Stomach (tissue), 8 donors: ENCODE measurements at regions not wholly inside any gene's neighbourhood (a gene's known extent, or its start where the extent isn't known, plus 50 kb on each side); places are given as distances from the start of the nearest gene placed in this dataset.
"Not testable (repeated sequence)": the region's sequence is repeated elsewhere in the genome, so short reads cannot be mapped to it uniquely, and the experiment has no call there.

Source experiments
- DNase-seq, 2 donors: peaks; one replicate each; pipeline versions ENCODE4 v3.0.0 to v3.0.0-alpha.2; 2013 to 2019
- H3K27ac ChIP-seq, 5 donors: fragments of 200-600 bp in 4 of 5; sonication (generic) in 4 of 5; one replicate each; pipeline ENCODE4 v1.5.1; 2013 to 2019; ENCODE audit warnings: mild to moderate bottlenecking in 1 of 5, moderate library complexity in 1 of 5
- H3K27me3 ChIP-seq, 3 donors: fragments of 200-600 bp; sonication (generic); one replicate each; pipeline ENCODE4 v1.5.1; 2017 to 2019; ENCODE audit warnings: mixed run types in 1 of 3
- H3K36me3 ChIP-seq, 4 donors: fragments of 200-600 bp; sonication (generic); 1 replicate in 3 of 4; 2 replicates in 1 of 4; pipeline ENCODE4 v1.5.1; 2016 to 2019
- H3K4me1 ChIP-seq, 4 donors: fragments of 200-600 bp; sonication (generic); one replicate each; pipeline ENCODE4 v1.5.1; 2016 to 2019
- H3K4me3 ChIP-seq, 4 donors: fragments of 200-600 bp; sonication (generic) in 3 of 4; one replicate each; pipeline ENCODE4 v1.5.1; 2016 to 2019; ENCODE audit warnings: mild to moderate bottlenecking in 1 of 4
- H3K9me3 ChIP-seq, 4 donors: fragments of 200-600 bp; sonication (generic); one replicate each; pipeline ENCODE4 v1.5.1; 2016 to 2019
- EP300 ChIP-seq: sonication (generic); formaldehyde crosslinking; IDR thresholded peaks from one replicate; pipeline ENCODE4 v1.6.1; 2017; ENCODE audit warnings: antibody characterized with exemption
- POLR2A ChIP-seq, 4 donors: fragments of 450-650 bp; IDR thresholded peaks; one replicate each; pipeline ENCODE4 v1.6.1; 2016; ENCODE audit warnings: antibody characterized with exemption in 4 of 4, control low read depth in 2 of 4, mild to moderate bottlenecking in 1 of 4, moderate library complexity in 1 of 4
- POLR2AphosphoS5 ChIP-seq, 3 donors: sonication (generic); formaldehyde crosslinking; IDR thresholded peaks; one replicate each; pipeline ENCODE4 v1.6.1; 2016; ENCODE audit warnings: antibody characterized with exemption in 3 of 3
- WGBS, 5 donors: extraction: QIAGEN DNeasy Blood & Tissue Kit in 3 of 5; methylation state at CpG; one replicate each; pipeline versions ENCODE4 v1.1.5 to v1.1.7; 2013 to 2018; 5-methylcytosine and 5-hydroxymethylcytosine counted together
- intact Hi-C: fragments of 100-400 bp; cut with DNase I; formaldehyde crosslinking; loops from one replicate; pipeline ENCODE4 v1.15.1; 2023; ENCODE audit warnings: low total_unique reads
- TF ChIP-seq, protein P1 (sequence below), 7 experiments: fragments of 450-650 bp in 4 of 7; fragments of 200-600 bp in 3 of 7; sonication (generic) in 3 of 7; IDR thresholded peaks; one replicate each; pipeline ENCODE4 v1.5.1; 2016 to 2019; ENCODE audit warnings: antibody characterized with exemption in 7 of 7, control low read depth in 2 of 7, mild to moderate bottlenecking in 1 of 7
- donor health status: healthy with polysubstance abuse.
- donor health status: Bipolar disorder and iron deficiency.
- donor health status: healthy.

DNA sequence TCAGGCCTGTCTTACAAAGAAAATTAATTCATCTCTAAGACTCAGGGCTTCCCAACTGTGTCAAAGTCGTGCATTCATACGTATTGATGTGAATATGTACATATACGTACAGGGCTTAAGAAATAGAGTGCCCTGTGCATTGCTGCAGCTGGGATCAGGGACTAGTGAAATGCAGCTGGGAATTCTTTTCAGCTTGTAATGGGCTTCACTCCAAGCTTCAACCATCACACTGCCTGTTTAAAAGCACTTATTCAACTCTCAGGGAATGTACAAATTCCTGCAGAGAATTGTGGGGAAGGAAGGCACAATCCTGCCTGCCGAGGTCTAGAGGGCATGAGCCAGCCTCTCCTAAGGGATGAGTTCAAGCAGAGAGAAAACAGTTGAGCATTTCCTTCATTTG lies 59.6 kb upstream of the MAN2A1 start:
- H3K9me3 ChIP-seq: no peaks in the 10 kb centered on the region
- 43 to 71% (median 55%) methylated on average over 4 of the region's 4 CpGs for WGBS, 5 donors
- H3K4me3 ChIP-seq: no peak overlapping the region
- no peaks in the 10 kb centered on the region for H3K4me1 ChIP-seq
- TF ChIP-seq POLR2AphosphoS5 (IDR thresholded peaks at IDR 0.05) (no peak), EP300 (no peak), POLR2A (IDR thresholded peaks at IDR 0.05) (no peak)
- TF ChIP-seq, protein P1, sequence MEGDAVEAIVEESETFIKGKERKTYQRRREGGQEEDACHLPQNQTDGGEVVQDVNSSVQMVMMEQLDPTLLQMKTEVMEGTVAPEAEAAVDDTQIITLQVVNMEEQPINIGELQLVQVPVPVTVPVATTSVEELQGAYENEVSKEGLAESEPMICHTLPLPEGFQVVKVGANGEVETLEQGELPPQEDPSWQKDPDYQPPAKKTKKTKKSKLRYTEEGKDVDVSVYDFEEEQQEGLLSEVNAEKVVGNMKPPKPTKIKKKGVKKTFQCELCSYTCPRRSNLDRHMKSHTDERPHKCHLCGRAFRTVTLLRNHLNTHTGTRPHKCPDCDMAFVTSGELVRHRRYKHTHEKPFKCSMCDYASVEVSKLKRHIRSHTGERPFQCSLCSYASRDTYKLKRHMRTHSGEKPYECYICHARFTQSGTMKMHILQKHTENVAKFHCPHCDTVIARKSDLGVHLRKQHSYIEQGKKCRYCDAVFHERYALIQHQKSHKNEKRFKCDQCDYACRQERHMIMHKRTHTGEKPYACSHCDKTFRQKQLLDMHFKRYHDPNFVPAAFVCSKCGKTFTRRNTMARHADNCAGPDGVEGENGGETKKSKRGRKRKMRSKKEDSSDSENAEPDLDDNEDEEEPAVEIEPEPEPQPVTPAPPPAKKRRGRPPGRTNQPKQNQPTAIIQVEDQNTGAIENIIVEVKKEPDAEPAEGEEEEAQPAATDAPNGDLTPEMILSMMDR (IDR thresholded peaks at IDR 0.05): no peak
- no peak overlapping the region for H3K27ac ChIP-seq
- DNase-seq: peak in 1 of 2 donors; percentile 46
- H3K36me3 ChIP-seq: no peaks in the 10 kb centered on the region
- intact Hi-C loops: no loop called here
- H3K27me3 ChIP-seq: no peaks in the 10 kb centered on the region

DNA sequence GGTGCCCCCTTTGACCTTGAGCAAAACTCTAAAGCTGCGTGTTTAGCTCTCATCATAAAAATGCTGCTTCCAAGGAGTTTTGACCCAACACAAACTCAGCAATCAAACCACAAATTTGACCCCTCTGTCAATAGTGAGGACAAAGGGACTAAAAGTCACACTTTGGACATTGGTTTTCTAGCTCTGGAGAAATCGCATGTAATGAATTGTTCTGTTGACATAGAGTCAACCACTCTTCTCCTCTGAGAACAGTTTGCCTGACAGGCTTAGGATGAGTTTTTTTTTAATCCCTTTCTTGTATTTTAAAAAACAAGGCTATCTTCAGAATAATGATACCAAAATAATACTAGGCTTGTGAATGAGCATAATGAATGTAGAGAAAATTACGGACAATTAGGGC lies 61.1 kb upstream of the MAN2A1 start:
- WGBS, 5 donors: 53 to 86% (median 67%) methylated on average over 3 of the region's 3 CpGs
- no peak overlapping the region for H3K4me3 ChIP-seq
- intact Hi-C loops: no loop called here
- H3K27ac ChIP-seq: no peak overlapping the region
- TF ChIP-seq POLR2AphosphoS5 (IDR thresholded peaks at IDR 0.05): no peak
- TF ChIP-seq POLR2A (IDR thresholded peaks at IDR 0.05): no peak
- TF ChIP-seq, protein P1 (IDR thresholded peaks at IDR 0.05): no peak
- no peak for TF ChIP-seq EP300
- H3K4me1 ChIP-seq: no peaks in the 10 kb centered on the region
- H3K36me3 ChIP-seq: no peaks in the 10 kb centered on the region
- no peaks in the 10 kb centered on the region for H3K27me3 ChIP-seq
- DNase-seq: no peak
- H3K9me3 ChIP-seq: no peaks in the 10 kb centered on the region

DNA sequence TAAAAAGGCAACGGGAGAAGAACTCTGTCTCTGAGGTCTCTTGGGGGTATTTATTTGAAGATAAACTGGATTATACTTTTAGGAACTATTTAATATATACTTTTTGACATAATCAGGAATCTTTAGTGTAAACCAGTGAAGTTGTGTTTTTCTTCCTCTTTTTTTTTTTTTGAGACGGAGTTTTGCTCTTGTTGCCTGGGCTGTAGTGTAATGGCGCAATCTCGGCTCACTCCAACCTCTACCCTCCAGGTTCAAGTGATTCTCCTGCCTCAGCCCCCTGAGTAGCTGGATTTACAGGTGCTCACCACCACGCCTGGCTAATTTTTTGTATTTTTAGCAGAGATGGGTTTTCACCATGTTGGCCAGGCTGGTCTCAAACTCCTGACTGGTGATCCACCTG lies 68.5 kb upstream of the MAN2A1 start:
- H3K9me3 ChIP-seq, intact Hi-C loops, H3K4me1 ChIP-seq, H3K36me3 ChIP-seq, H3K4me3 ChIP-seq, H3K27ac ChIP-seq, H3K27me3 ChIP-seq, DNase-seq: not testable (repeated sequence)
- WGBS, 5 donors: 74 to 93% (median 88%) methylated on average over 5 of the region's 5 CpGs

DNA sequence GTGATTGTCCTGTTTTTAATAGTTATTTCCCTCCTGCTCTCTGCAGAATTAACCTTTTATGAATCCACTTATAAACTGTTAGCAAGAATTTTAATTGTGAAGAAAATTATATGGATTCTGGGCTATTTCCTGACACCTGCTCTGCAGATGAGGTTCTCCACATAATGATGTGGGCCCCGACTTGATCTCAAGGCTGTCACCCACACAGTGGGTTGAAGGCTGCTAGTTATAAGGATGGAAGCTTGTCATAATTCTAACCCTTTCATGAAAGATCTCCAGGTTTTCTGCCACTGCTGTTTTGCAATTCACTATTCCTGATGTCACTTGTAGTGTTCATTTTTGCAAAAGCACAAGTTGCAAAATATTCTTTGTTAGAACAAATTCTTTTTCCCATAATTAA lies 69.1 kb upstream of the MAN2A1 start:
- no peak for DNase-seq
- WGBS, 5 donors: 71 to 93% (median 77%) methylated on average over 1 of the region's 1 CpG
- TF ChIP-seq EP300 (no peak), POLR2AphosphoS5 (IDR thresholded peaks at IDR 0.05) (no peak), POLR2A (IDR thresholded peaks at IDR 0.05) (no peak)
- TF ChIP-seq, protein P1 (IDR thresholded peaks at IDR 0.05): no peak
- peaks cover 0 to 6% (median 0%) of the 10 kb centered on the region in 4 donors for H3K4me1 ChIP-seq
- no peak overlapping the region for H3K4me3 ChIP-seq
- H3K36me3 ChIP-seq: no peaks in the 10 kb centered on the region
- no peaks in the 10 kb centered on the region for H3K27me3 ChIP-seq
- intact Hi-C loops: no loop called here
- H3K27ac ChIP-seq: no peak overlapping the region
- no peaks in the 10 kb centered on the region for H3K9me3 ChIP-seq

DNA sequence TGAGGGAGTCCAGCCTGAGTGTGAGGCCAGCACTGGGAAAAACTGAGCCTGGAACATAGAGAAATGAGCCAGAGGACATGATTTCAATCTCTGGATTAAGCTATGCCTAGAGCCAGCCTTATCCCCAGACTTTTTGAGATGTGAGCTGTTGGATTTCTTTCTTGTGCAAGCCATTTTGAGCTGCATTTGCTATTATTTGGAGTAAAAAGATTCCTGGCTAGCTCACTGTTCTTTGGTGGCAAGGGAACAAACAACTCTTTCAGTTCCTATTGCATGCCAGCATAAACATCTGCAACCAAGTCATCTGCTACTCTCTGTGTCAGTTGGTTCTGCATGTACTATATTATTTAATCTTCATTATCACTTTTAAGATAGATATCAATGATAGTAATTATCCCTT lies 70.1 kb upstream of the MAN2A1 start:
- H3K27me3 ChIP-seq: no peaks in the 10 kb centered on the region
- H3K9me3 ChIP-seq: no peaks in the 10 kb centered on the region
- intact Hi-C loops: no loop called here
- TF ChIP-seq POLR2A (IDR thresholded peaks at IDR 0.05) (no peak), POLR2AphosphoS5 (IDR thresholded peaks at IDR 0.05) (no peak), EP300 (no peak)
- TF ChIP-seq, protein P1 (IDR thresholded peaks at IDR 0.05): no peak
- H3K4me1 ChIP-seq: peaks cover 0 to 6% (median 0%) of the 10 kb centered on the region in 4 donors
- DNase-seq: peak in 1 of 2 donors; percentile 4
- H3K27ac ChIP-seq: no peak overlapping the region
- no peak overlapping the region for H3K4me3 ChIP-seq
- no peaks in the 10 kb centered on the region for H3K36me3 ChIP-seq
